OCI-LY1 (cell line): ENCODE measurements at regions not wholly inside any gene's neighbourhood (a gene's known extent, or its start where the extent isn't known, plus 50 kb on each side); places are given as distances from the start of the nearest gene placed in this dataset.

Experiments used
- H2AFZ ChIP-seq: fragments of 200-600 bp; sonication (generic), shearing (Covaris generic); 2 replicates; pipeline ENCODE4 v1.6.0; 2014; ENCODE audit warnings: antibody characterized with exemption, mild to moderate bottlenecking, low read length
- H3F3A ChIP-seq: fragments of 200-600 bp; sonication (generic), shearing (Covaris generic); 2 replicates; pipeline ENCODE4 v1.6.0; 2014; ENCODE audit warnings: mild to moderate bottlenecking, antibody characterized with exemption, low read length, moderate library complexity; ENCODE audit not compliant: insufficient read depth
- H3K27ac ChIP-seq: fragments of 200-600 bp; sonication (generic); 2 replicates; pipeline ENCODE4 v1.5.1; 2014; ENCODE audit warnings: low read length, mixed run types, mild to moderate bottlenecking, low read depth; ENCODE audit not compliant: poor library complexity, severe bottlenecking
- H3K27me3 ChIP-seq: fragments of 200-600 bp; sonication (generic); 2 replicates; pipeline ENCODE4 v1.6.0; 2014; ENCODE audit warnings: antibody characterized with exemption, mild to moderate bottlenecking, low read length, moderate library complexity; ENCODE audit not compliant: insufficient read depth
- H3K36me3 ChIP-seq: fragments of 200-600 bp; sonication (generic); 2 replicates; pipeline ENCODE4 v1.6.1; 2014; ENCODE audit warnings: mild to moderate bottlenecking, antibody characterized with exemption, low read length, moderate library complexity, mixed read lengths; ENCODE audit not compliant: insufficient read depth
- H3K4me1 ChIP-seq: fragments of 200-600 bp; sonication (generic); 2 replicates; pipeline ENCODE4 v1.5.1; 2014; ENCODE audit warnings: mild to moderate bottlenecking, low read length, moderate library complexity; ENCODE audit not compliant: insufficient read depth, severe bottlenecking
- H3K4me2 ChIP-seq: fragments of 200-600 bp; sonication (generic), shearing (Covaris generic); 2 replicates; pipeline ENCODE4 v1.6.1; 2014; ENCODE audit warnings: low read length
- H3K4me3 ChIP-seq: fragments of 200-600 bp; sonication (generic); 2 replicates; pipeline ENCODE4 v1.5.1; 2014; ENCODE audit warnings: low read length, low read depth, mild to moderate bottlenecking, mixed read lengths; ENCODE audit not compliant: poor library complexity, severe bottlenecking
- H3K79me2 ChIP-seq: fragments of 200-600 bp; shearing (Covaris generic); 2 replicates; pipeline ENCODE4 v1.6.1; 2016; ENCODE audit warnings: mixed run types, low read length, mixed read lengths; ENCODE audit not compliant: insufficient read depth
- H3K9ac ChIP-seq: fragments of 200-600 bp; sonication (generic), shearing (Covaris generic); 2 replicates; pipeline ENCODE4 v1.6.1; 2014; ENCODE audit warnings: mild to moderate bottlenecking, low read length, mixed read lengths
- H3K9me2 ChIP-seq: fragments of 200-600 bp; sonication (generic), shearing (Covaris generic); 2 replicates; pipeline ENCODE4 v1.6.1; 2014; ENCODE audit warnings: low read depth, mild to moderate bottlenecking, low read length, mixed read lengths
- H3K9me3 ChIP-seq: fragments of 200-600 bp; shearing (Covaris generic); 2 replicates; pipeline ENCODE4 v1.6.1; 2014; ENCODE audit warnings: low read length, mixed read lengths
- H4K20me1 ChIP-seq: fragments of 200-600 bp; sonication (generic), shearing (Covaris generic); 2 replicates; pipeline ENCODE4 v1.6.0; 2016; ENCODE audit warnings: mild to moderate bottlenecking, low read length; ENCODE audit not compliant: insufficient read depth
- CTCF ChIP-seq: fragments of 200-600 bp; sonication (generic), shearing (Covaris generic); IDR thresholded peaks from 2 replicates; pipeline ENCODE4 v1.5.1; 2017; ENCODE audit warnings: mild to moderate bottlenecking, antibody characterized with exemption, low read length, moderate library complexity, mixed read lengths
- EZH2 ChIP-seq: fragments of 200-600 bp; sonication (generic), shearing (Covaris generic); IDR thresholded peaks from 2 replicates; pipeline ENCODE4 v1.8.0; 2017; ENCODE audit warnings: borderline replicate concordance, mixed run types, mild to moderate bottlenecking, antibody characterized with exemption, low read length, moderate library complexity, mixed read lengths

GRCh38 chr7:41769162-41769561 is 66.3 kb upstream of the INHBA start:
- Histone ChIP-seq H3K27ac (no peak overlapping the region), H3K36me3 (no peaks in the 10 kb centered on the region), H3K4me2 (no peak overlapping the region), H3K4me3 (no peak overlapping the region), H3K9me3 (no peaks in the 10 kb centered on the region), H3K9ac (no peak overlapping the region), H3K79me2 (no peaks in the 10 kb centered on the region), H3F3A (no peaks in the 10 kb centered on the region), H2AFZ (no peak overlapping the region), H4K20me1 (no peaks in the 10 kb centered on the region), H3K4me1 (no peaks in the 10 kb centered on the region), H3K27me3 (no peaks in the 10 kb centered on the region), H3K9me2 (no peaks in the 10 kb centered on the region)
- TF ChIP-seq CTCF (no peak), EZH2 (no peak)

- Histone ChIP-seq H3K36me3 (no peaks in the 10 kb centered on the region), H3K4me3 (no peak overlapping the region), H3K4me1 (no peaks in the 10 kb centered on the region)
These were observed 60.7 kb upstream of the INHBA start for GRCh38 chr7:41763626-41764025.

GRCh38 chr7:41762641-41763040 is 59.8 kb upstream of the INHBA start:
- Histone ChIP-seq H3K27me3 (no peaks in the 10 kb centered on the region), H3K4me1 (no peaks in the 10 kb centered on the region), H3K9me3 (no peaks in the 10 kb centered on the region), H3K27ac (no peak overlapping the region), H3K79me2 (no peaks in the 10 kb centered on the region), H3K4me3 (no peak overlapping the region), H3K36me3 (no peaks in the 10 kb centered on the region), H3K9ac (no peak overlapping the region), H4K20me1 (no peaks in the 10 kb centered on the region), H3F3A (no peaks in the 10 kb centered on the region), H2AFZ (no peak overlapping the region), H3K4me2 (no peak overlapping the region), H3K9me2 (no peaks in the 10 kb centered on the region)
- TF ChIP-seq CTCF = no peak
- TF ChIP-seq EZH2 = no peak

More at GRCh38 chr7:41763626-41764025, 60.7 kb upstream of the INHBA start:
- Histone ChIP-seq H3F3A (no peaks in the 10 kb centered on the region), H3K4me2 (no peak overlapping the region), H3K9me3 (no peaks in the 10 kb centered on the region), H3K27me3 (no peaks in the 10 kb centered on the region), H3K9ac (no peak overlapping the region), H3K9me2 (no peaks in the 10 kb centered on the region), H3K27ac (no peak overlapping the region), H4K20me1 (no peaks in the 10 kb centered on the region), H3K79me2 (no peaks in the 10 kb centered on the region), H2AFZ (no peak overlapping the region)
- no peak for TF ChIP-seq EZH2
- TF ChIP-seq CTCF = no peak
